SK-N-SH (cell line): ENCODE measurements at regions not wholly inside any gene's neighbourhood (a gene's known extent, or its start where the extent isn't known, plus 50 kb on each side); places are given as distances from the start of the nearest gene placed in this dataset.

Source experiments
- CTCF ChIA-PET: fragments of 300-600, 350-600 bp; formaldehyde crosslinking; extraction: SDS; loops from one replicate; lab custom pipeline; 2021; lab: Yijun Ruan, JAX
- POLR2A ChIA-PET: fragments of 350-600 bp; sonication (Branson Sonifier 250); formaldehyde crosslinking; extraction: SDS; loops from one replicate; lab custom pipeline; 2020; ENCODE audit warnings: antibody characterized with exemption, inconsistent platforms; lab: Yijun Ruan, JAX
- DNase-seq: peaks from one replicate; pipeline ENCODE4 v3.0.0; 2012
- H2AFZ ChIP-seq: fragments of 200-600 bp; sonication (generic); 2 replicates; pipeline ENCODE4 v1.8.1; 2016; ENCODE audit warnings: antibody characterized with exemption, mild to moderate bottlenecking, low read depth
- H3F3A ChIP-seq: fragments of 200-600 bp; sonication (generic); replicated peaks from 2 replicates; pipeline ENCODE3; 2016; ENCODE audit warnings: antibody characterized with exemption, mild to moderate bottlenecking; ENCODE audit not compliant: insufficient read depth
- H3K27ac ChIP-seq, 2 experiments: fragments of 200-500 bp in 1 of 2; fragments of 200-600 bp in 1 of 2; sonication (Bioruptor generic) in 1 of 2; sonication (generic), shearing (Covaris generic) in 1 of 2; 2 replicates each; pipeline versions ENCODE4 v1.5.1 to v1.6.1; 2014 to 2016; ENCODE audit warnings: low read depth in 2 of 2, inconsistent platforms in 1 of 2, low read length in 1 of 2, mild to moderate bottlenecking in 1 of 2, mixed read lengths in 1 of 2
- H3K27me3 ChIP-seq: fragments of 200-600 bp; sonication (generic), shearing (Covaris generic); 2 replicates; pipeline ENCODE4 v1.6.1; 2016; ENCODE audit warnings: mixed run types; ENCODE audit not compliant: insufficient read depth
- H3K36me3 ChIP-seq, 2 experiments: fragments of 200-500 bp in 1 of 2; fragments of 200-600 bp in 1 of 2; sonication (Bioruptor generic) in 1 of 2; sonication (generic) in 1 of 2; replicated peaks in 1 of 2; 2 replicates each; pipeline versions ENCODE3 to v1.5.1; 2014 to 2016; ENCODE audit warnings: low read length in 1 of 2, mild to moderate bottlenecking in 1 of 2; ENCODE audit not compliant: insufficient read depth in 2 of 2, control insufficient read depth in 1 of 2
- H3K4me1 ChIP-seq, 2 experiments: fragments of 200-500 bp in 1 of 2; fragments of 200-600 bp in 1 of 2; sonication (Bioruptor generic) in 1 of 2; sonication (generic), shearing (Covaris generic) in 1 of 2; 2 replicates each; pipeline versions ENCODE4 v1.5.1 to v1.6.1; 2014 to 2016; ENCODE audit warnings: low read depth in 1 of 2, low read length in 1 of 2, mixed run types in 1 of 2; ENCODE audit not compliant: insufficient read depth in 2 of 2, control insufficient read depth in 1 of 2
- H3K4me2 ChIP-seq: fragments of 200-600 bp; sonication (generic), shearing (Covaris generic); 2 replicates; pipeline ENCODE4 v1.6.1; 2017; ENCODE audit warnings: mixed run types
- H3K4me3 ChIP-seq, 2 experiments: fragments of 200-500 bp in 1 of 2; fragments of 200-600 bp in 1 of 2; sonication (Bioruptor generic) in 1 of 2; sonication (generic), shearing (Covaris generic) in 1 of 2; 2 replicates each; pipeline versions ENCODE4 v1.5.1 to v1.8.1; 2014 to 2016; ENCODE audit warnings: low read depth in 2 of 2, inconsistent platforms in 1 of 2, low read length in 1 of 2, mild to moderate bottlenecking in 1 of 2, mixed read lengths in 1 of 2, moderate library complexity in 1 of 2
- H3K79me2 ChIP-seq: fragments of 200-600 bp; sonication (generic); 2 replicates; pipeline ENCODE4 v1.8.1; 2017; ENCODE audit warnings: mild to moderate bottlenecking; ENCODE audit not compliant: insufficient read depth
- H3K9ac ChIP-seq: fragments of 200-600 bp; sonication (generic); 2 replicates; pipeline ENCODE4 v1.6.1; 2017; ENCODE audit warnings: mixed run types
- H3K9me2 ChIP-seq: fragments of 200-600 bp; sonication (generic); 2 replicates; pipeline ENCODE4 v1.6.1; 2017; ENCODE audit warnings: mixed run types
- H3K9me3 ChIP-seq: fragments of 200-600 bp; sonication (generic); 2 replicates; pipeline ENCODE4 v1.6.1; 2017; ENCODE audit warnings: mixed run types, mild to moderate bottlenecking, moderate library complexity
- H4K20me1 ChIP-seq: fragments of 200-600 bp; sonication (generic); 2 replicates; pipeline ENCODE4 v1.6.1; 2017; ENCODE audit warnings: mild to moderate bottlenecking, mixed run types; ENCODE audit not compliant: insufficient read depth
- CHD2 ChIP-seq: fragments of 150-350 bp; IDR thresholded peaks from 2 replicates; pipeline ENCODE4 v1.6.1; 2018; ENCODE audit warnings: low read length; ENCODE audit not compliant: partially characterized antibody
- ELF1 ChIP-seq: IDR thresholded peaks from 2 replicates; pipeline ENCODE4 v1.4.0; 2012
- EP300 ChIP-seq, 2 experiments: IDR thresholded peaks; 2 replicates each; pipeline versions ENCODE4 v1.4.0 to v1.6.1; 2012; ENCODE audit warnings: borderline replicate concordance in 1 of 2, low read depth in 1 of 2, low read length in 1 of 2
- FOSL2 ChIP-seq: IDR thresholded peaks from 2 replicates; pipeline ENCODE4 v1.4.0; 2012; ENCODE audit warnings: low read depth, mild to moderate bottlenecking, moderate library complexity, borderline replicate concordance
- GABPA ChIP-seq: IDR thresholded peaks from 2 replicates; pipeline ENCODE4 v1.4.0; 2012; ENCODE audit warnings: low read depth, mild to moderate bottlenecking
- JUND ChIP-seq: IDR thresholded peaks from 2 replicates; pipeline ENCODE4 v1.4.0; 2012
- MXI1 ChIP-seq: IDR thresholded peaks from 2 replicates; pipeline ENCODE4 v1.6.1; 2012; ENCODE audit warnings: mild to moderate bottlenecking, low read depth, low read length, improper control_type of control experiment
- PBX3 ChIP-seq: IDR thresholded peaks from 2 replicates; pipeline ENCODE4; 2012
- RAD21 ChIP-seq: IDR thresholded peaks from 2 replicates; pipeline ENCODE4 v1.6.1; 2012; ENCODE audit warnings: mild to moderate bottlenecking, low read length
- SMC3 ChIP-seq: IDR thresholded peaks from 2 replicates; pipeline ENCODE4 v1.6.1; 2012; ENCODE audit warnings: low read depth, low read length, improper control_type of control experiment
- TCF12 ChIP-seq: IDR thresholded peaks from 2 replicates; pipeline ENCODE4 v1.4.0; 2012
- TEAD4 ChIP-seq: IDR thresholded peaks from 2 replicates; pipeline ENCODE4 v1.4.0; 2012; ENCODE audit warnings: mild to moderate bottlenecking, borderline replicate concordance; ENCODE audit not compliant: insufficient read depth
- USF1 ChIP-seq: IDR thresholded peaks from 2 replicates; pipeline ENCODE4 v1.4.0; 2012; ENCODE audit warnings: low read depth, borderline replicate concordance
- WGBS: methylation state at CpG from one replicate; pipeline ENCODE4 v1.1.6; 2017; ENCODE audit warnings: low lambda C conversion rate; 5-methylcytosine and 5-hydroxymethylcytosine counted together
- TF ChIP-seq, protein P1 (sequence below): IDR thresholded peaks from 2 replicates; pipeline ENCODE4 v1.6.1; 2012; ENCODE audit warnings: mild to moderate bottlenecking, low read depth, low read length, moderate library complexity
- TF ChIP-seq, protein P2 (sequence below): IDR thresholded peaks from 2 replicates; pipeline ENCODE4 v1.4.0; 2012; ENCODE audit warnings: low read depth

DNA sequence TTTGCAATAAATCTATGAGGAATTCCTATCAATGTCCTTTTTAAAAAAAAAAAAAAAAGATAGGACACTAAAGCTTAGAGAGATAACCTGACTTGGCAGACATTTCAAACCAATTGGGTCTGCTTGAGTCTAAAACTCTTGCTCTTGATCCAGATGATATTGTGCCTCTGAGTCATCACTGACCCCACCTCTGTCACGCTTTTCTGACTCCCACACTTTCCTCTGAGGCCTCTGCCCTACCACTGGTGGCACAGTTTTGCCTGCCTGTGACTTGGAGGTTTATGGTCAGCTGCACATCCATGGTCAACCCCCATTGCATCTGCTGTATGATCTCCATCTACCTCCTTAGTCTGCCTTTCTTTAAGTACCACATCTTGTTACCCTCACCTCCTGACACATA is 328.7 kb downstream of the SPRY2 start:
- Histone ChIP-seq H3K9ac (no peak overlapping the region), H3K79me2 (no peaks in the 10 kb centered on the region), H3K4me1 (peaks cover 9 to 13% of the 10 kb centered on the region in 2 experiments), H3K4me2 (peak overlapping the region; percentile 39; the same call in 1 of the 2 replicates), H3F3A (no peaks in the 10 kb centered on the region), H3K4me3 (no peak overlapping the region), H3K27me3 (no peaks in the 10 kb centered on the region), H3K9me3 (peaks cover 3% of the 10 kb centered on the region; the same call in 1 of the 2 replicates), H4K20me1 (no peaks in the 10 kb centered on the region), H3K36me3 (no peaks in the 10 kb centered on the region), H2AFZ (peak overlapping the region; percentile 57; the same call in 1 of the 2 replicates), H3K27ac (peak overlapping the region in 1 of 2 experiments; percentile 75; a peak in 2 of 4 replicates), H3K9me2 (no peaks in the 10 kb centered on the region)
- ChIA-PET POLR2A (no interaction called here), CTCF (interaction anchor here (0.9 kb wide), 1 partner anchor 330 kb away, joined by 3 read pairs; no protein-coding TSS in a partner anchor)
- no peak for TF ChIP-seq EP300 (IDR thresholded peaks at IDR 0.05; ENCODE audit: borderline replicate concordance in 1 of 2, low read depth in 1 of 2, low read length in 1 of 2)
- no peak for TF ChIP-seq GABPA
- TF ChIP-seq CHD2: no peak
- TF ChIP-seq FOSL2: peak; percentile 32; the same call in 1 of the 2 replicates
- TF ChIP-seq TCF12: peak; percentile 33; the same call in 1 of the 2 replicates
- TF ChIP-seq, protein P1, sequence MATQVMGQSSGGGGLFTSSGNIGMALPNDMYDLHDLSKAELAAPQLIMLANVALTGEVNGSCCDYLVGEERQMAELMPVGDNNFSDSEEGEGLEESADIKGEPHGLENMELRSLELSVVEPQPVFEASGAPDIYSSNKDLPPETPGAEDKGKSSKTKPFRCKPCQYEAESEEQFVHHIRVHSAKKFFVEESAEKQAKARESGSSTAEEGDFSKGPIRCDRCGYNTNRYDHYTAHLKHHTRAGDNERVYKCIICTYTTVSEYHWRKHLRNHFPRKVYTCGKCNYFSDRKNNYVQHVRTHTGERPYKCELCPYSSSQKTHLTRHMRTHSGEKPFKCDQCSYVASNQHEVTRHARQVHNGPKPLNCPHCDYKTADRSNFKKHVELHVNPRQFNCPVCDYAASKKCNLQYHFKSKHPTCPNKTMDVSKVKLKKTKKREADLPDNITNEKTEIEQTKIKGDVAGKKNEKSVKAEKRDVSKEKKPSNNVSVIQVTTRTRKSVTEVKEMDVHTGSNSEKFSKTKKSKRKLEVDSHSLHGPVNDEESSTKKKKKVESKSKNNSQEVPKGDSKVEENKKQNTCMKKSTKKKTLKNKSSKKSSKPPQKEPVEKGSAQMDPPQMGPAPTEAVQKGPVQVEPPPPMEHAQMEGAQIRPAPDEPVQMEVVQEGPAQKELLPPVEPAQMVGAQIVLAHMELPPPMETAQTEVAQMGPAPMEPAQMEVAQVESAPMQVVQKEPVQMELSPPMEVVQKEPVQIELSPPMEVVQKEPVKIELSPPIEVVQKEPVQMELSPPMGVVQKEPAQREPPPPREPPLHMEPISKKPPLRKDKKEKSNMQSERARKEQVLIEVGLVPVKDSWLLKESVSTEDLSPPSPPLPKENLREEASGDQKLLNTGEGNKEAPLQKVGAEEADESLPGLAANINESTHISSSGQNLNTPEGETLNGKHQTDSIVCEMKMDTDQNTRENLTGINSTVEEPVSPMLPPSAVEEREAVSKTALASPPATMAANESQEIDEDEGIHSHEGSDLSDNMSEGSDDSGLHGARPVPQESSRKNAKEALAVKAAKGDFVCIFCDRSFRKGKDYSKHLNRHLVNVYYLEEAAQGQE: no peak
- peak; percentile 45 for TF ChIP-seq PBX3
- TF ChIP-seq JUND: 0 out of 2 replicates have a peak, but pooled peaks have one; percentile 22
- TF ChIP-seq SMC3: no peak
- TF ChIP-seq RAD21: no peak
- TF ChIP-seq, protein P2, sequence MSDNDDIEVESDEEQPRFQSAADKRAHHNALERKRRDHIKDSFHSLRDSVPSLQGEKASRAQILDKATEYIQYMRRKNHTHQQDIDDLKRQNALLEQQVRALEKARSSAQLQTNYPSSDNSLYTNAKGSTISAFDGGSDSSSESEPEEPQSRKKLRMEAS: no peak
- TF ChIP-seq ELF1: no peak
- TF ChIP-seq TEAD4: no peak
- TF ChIP-seq USF1: no peak
- no peak for TF ChIP-seq MXI1
- DNase-seq: no peak
- 33% methylated on average over 1 of the region's 1 CpG for WGBS
